HL-60 (cell line): ENCODE measurements at regions not wholly inside any gene's neighbourhood (a gene's known extent, or its start where the extent isn't known, plus 50 kb on each side); places are given as distances from the start of the nearest gene placed in this dataset.

Experiments
- DNase-seq, 2 experiments: peaks; one replicate each; pipeline ENCODE4 v3.0.0-alpha.2; 2010 to 2020; ENCODE audit warnings: low read depth in 1 of 2, low spot score in 1 of 2
- H3K27ac ChIP-seq: fragments of 250-450 bp; sonication (Bioruptor Pico); replicated peaks from 2 replicates; pipeline ENCODE4 v1.5.1; 2020; ENCODE audit warnings: mild to moderate bottlenecking, moderate library complexity
- H3K27me3 ChIP-seq: fragments of 250-450 bp; sonication (Bioruptor Pico); 2 replicates; pipeline ENCODE4 v1.5.1; 2021; ENCODE audit warnings: mild to moderate bottlenecking, moderate library complexity; ENCODE audit not compliant: insufficient read depth, poor library complexity, severe bottlenecking
- H3K4me3 ChIP-seq: replicated peaks from 2 replicates; pipeline ENCODE4 v1.5.1; 2011; ENCODE audit warnings: mild to moderate bottlenecking, control low read depth, low read length; ENCODE audit not compliant: insufficient read depth
- GABPA ChIP-seq: IDR thresholded peaks from 2 replicates; pipeline ENCODE4 v1.6.1; 2012; ENCODE audit warnings: low read depth
- POLR2AphosphoS5 ChIP-seq: IDR thresholded peaks from 2 replicates; pipeline ENCODE4 v1.6.1; 2012; ENCODE audit warnings: low read depth
- SPI1 ChIP-seq: IDR thresholded peaks from 2 replicates; pipeline ENCODE4 v1.6.1; 2012; ENCODE audit warnings: low read depth, mild to moderate bottlenecking, borderline replicate concordance
- TF ChIP-seq, protein P1 (sequence below): IDR thresholded peaks from one replicate; pipeline ENCODE4 v1.5.1; 2011; ENCODE audit warnings: low read length, control low read depth, inconsistent platforms; ENCODE audit not compliant: insufficient read depth
- TF ChIP-seq, protein P2 (sequence below): IDR thresholded peaks from 2 replicates; pipeline ENCODE4 v1.6.1; 2012; ENCODE audit warnings: low read depth; ENCODE audit not compliant: insufficient replicate concordance

DNA sequence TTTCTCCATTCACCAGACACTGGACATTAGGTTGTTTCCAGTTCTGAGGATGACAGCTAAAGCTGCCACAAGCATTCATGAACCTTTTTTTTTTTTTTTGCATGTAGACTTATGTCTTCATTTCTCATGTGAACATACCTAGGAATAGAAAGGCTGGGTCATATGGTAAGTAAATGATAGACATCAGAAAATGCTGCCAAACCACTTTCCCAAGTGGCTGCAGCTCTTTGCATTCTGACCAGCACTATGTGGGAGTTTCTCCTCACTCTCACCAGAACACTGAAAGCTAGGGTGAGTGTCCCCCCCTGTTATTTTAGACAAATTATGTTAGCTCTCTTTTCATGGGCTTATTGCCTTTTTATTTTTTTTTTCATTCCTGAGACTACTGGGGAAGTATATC, 197.5 kb downstream of the OTOR start:
- no peaks in the 10 kb centered on the region for H3K27me3 ChIP-seq
- no peak for DNase-seq
- TF ChIP-seq SPI1 (no peak), POLR2AphosphoS5 (no peak), GABPA (no peak)
- TF ChIP-seq, protein P1, sequence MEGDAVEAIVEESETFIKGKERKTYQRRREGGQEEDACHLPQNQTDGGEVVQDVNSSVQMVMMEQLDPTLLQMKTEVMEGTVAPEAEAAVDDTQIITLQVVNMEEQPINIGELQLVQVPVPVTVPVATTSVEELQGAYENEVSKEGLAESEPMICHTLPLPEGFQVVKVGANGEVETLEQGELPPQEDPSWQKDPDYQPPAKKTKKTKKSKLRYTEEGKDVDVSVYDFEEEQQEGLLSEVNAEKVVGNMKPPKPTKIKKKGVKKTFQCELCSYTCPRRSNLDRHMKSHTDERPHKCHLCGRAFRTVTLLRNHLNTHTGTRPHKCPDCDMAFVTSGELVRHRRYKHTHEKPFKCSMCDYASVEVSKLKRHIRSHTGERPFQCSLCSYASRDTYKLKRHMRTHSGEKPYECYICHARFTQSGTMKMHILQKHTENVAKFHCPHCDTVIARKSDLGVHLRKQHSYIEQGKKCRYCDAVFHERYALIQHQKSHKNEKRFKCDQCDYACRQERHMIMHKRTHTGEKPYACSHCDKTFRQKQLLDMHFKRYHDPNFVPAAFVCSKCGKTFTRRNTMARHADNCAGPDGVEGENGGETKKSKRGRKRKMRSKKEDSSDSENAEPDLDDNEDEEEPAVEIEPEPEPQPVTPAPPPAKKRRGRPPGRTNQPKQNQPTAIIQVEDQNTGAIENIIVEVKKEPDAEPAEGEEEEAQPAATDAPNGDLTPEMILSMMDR: no peak
- TF ChIP-seq, protein P2, sequence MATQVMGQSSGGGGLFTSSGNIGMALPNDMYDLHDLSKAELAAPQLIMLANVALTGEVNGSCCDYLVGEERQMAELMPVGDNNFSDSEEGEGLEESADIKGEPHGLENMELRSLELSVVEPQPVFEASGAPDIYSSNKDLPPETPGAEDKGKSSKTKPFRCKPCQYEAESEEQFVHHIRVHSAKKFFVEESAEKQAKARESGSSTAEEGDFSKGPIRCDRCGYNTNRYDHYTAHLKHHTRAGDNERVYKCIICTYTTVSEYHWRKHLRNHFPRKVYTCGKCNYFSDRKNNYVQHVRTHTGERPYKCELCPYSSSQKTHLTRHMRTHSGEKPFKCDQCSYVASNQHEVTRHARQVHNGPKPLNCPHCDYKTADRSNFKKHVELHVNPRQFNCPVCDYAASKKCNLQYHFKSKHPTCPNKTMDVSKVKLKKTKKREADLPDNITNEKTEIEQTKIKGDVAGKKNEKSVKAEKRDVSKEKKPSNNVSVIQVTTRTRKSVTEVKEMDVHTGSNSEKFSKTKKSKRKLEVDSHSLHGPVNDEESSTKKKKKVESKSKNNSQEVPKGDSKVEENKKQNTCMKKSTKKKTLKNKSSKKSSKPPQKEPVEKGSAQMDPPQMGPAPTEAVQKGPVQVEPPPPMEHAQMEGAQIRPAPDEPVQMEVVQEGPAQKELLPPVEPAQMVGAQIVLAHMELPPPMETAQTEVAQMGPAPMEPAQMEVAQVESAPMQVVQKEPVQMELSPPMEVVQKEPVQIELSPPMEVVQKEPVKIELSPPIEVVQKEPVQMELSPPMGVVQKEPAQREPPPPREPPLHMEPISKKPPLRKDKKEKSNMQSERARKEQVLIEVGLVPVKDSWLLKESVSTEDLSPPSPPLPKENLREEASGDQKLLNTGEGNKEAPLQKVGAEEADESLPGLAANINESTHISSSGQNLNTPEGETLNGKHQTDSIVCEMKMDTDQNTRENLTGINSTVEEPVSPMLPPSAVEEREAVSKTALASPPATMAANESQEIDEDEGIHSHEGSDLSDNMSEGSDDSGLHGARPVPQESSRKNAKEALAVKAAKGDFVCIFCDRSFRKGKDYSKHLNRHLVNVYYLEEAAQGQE: no peak

DNA sequence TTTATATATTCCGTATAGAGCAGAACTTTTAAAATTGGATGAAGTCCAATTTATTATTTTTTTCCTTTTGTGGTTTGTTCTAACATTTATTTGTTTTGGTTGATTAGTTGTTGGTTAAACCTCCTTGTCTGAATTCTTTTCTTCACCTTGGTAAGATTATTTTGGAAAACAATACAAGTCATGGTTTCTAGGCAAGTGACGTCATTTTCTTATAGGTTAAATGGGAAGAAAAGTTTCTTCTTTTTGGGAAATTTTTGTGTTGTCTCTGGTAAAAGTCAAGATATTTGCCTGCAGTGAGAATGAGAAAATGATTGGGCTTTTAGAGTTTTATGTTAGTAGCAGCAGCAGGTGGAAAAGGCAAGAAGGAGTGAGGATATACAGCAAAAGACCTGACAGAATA, 197.9 kb downstream of the OTOR start:
- Histone ChIP-seq H3K27me3 (no peaks in the 10 kb centered on the region), H3K27ac (no peak overlapping the region), H3K4me3 (no peak overlapping the region)
- DNase-seq: no peak
- TF ChIP-seq, protein P1: no peak
- TF ChIP-seq POLR2AphosphoS5 (no peak), SPI1 (no peak), GABPA (no peak)
- TF ChIP-seq, protein P2: no peak

More for the DNA sequence above, 197.5 kb downstream of the OTOR start:
- Histone ChIP-seq H3K4me3 (no peak overlapping the region), H3K27ac (no peak overlapping the region)

DNA sequence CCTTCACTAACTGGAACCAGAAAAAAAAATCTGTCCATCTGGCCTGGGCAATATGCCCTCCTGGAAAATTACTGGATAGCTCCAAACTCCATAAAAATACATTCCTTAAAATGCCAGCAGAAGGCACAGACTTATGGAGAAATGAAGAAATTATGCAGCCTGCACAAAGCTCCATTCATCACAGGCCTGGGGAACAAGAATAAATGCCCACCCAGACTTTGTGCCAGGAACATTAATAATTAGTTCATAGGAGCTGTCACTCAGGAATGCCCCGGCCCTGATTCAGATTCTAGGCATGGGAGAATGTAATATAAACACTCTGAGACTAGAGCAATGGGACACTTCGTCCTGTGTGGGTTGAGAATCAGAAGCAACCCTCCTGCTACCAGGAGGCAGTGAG, 199.3 kb downstream of the OTOR start:
- TF ChIP-seq, protein P2: no peak
- no peak for TF ChIP-seq SPI1
- TF ChIP-seq GABPA: no peak
- TF ChIP-seq POLR2AphosphoS5: no peak
- TF ChIP-seq, protein P1: no peak
- Histone ChIP-seq H3K27me3 (no peaks in the 10 kb centered on the region), H3K27ac (no peak overlapping the region), H3K4me3 (no peak overlapping the region)
- DNase-seq: no peak
